ENCODE measurements at regions not wholly inside any gene's neighbourhood (a gene's known extent, or its start where the extent isn't known, plus 50 kb on each side); places are given as distances from the start of the nearest gene placed in this dataset.
A peak's percentile ranks its signal among the peaks of the same experiment; 100 is the strongest.

- H3K4me3 Mint-ChIP-seq: no peak overlapping the region
- no peak overlapping the region for H3K27ac Mint-ChIP-seq
- peaks cover 2% of the 10 kb centered on the region for H3K4me1 Mint-ChIP-seq
Measured at GRCh38 chr12:4084573-4084972, 189.0 kb upstream of the CCND2 start.

GRCh38 chr12:4082809-4083403 lies 190.7 kb upstream of the CCND2 start:
- Mint-ChIP-seq H3K36me3 (ENCODE audit: low read depth) (no peaks in the 10 kb centered on the region), H3K27ac (no peak overlapping the region)
- intact Hi-C loops (cut with micrococcal nuclease): no loop called here

More at GRCh38 chr12:4084573-4084972, 189.0 kb upstream of the CCND2 start:
- intact Hi-C loops (cut with micrococcal nuclease): no loop called here
- peaks cover 5% of the 10 kb centered on the region for H3K27me3 Mint-ChIP-seq
- peaks cover 1% of the 10 kb centered on the region for H3K9me3 Mint-ChIP-seq
- DNase-seq: no peak
- no peaks in the 10 kb centered on the region for H3K36me3 Mint-ChIP-seq (ENCODE audit: low read depth)

GRCh38 chr12:4080213-4080612 lies 193.3 kb upstream of the CCND2 start:
- intact Hi-C loops (cut with micrococcal nuclease): no loop called here
- no peak for DNase-seq
- H3K36me3 Mint-ChIP-seq (ENCODE audit: low read depth): peaks cover 3% of the 10 kb centered on the region

More at GRCh38 chr12:4082809-4083403, 190.7 kb upstream of the CCND2 start:
- H3K9me3 Mint-ChIP-seq: peaks cover 10% of the 10 kb centered on the region
- H3K4me1 Mint-ChIP-seq: peaks cover 2% of the 10 kb centered on the region
- H3K4me3 Mint-ChIP-seq: no peak overlapping the region
- DNase-seq: no peak
- peaks cover 10% of the 10 kb centered on the region for H3K27me3 Mint-ChIP-seq

GRCh38 chr12:4074129-4074528 lies 199.4 kb upstream of the CCND2 start:
- Mint-ChIP-seq H3K4me1 (peaks cover 7% of the 10 kb centered on the region), H3K36me3 (ENCODE audit: low read depth) (peaks cover 3% of the 10 kb centered on the region), H3K27me3 (peaks cover 14% of the 10 kb centered on the region), H3K27ac (no peak overlapping the region), H3K9me3 (peaks cover 19% of the 10 kb centered on the region), H3K4me3 (no peak overlapping the region)
- intact Hi-C loops (cut with micrococcal nuclease): no loop called here
- no peak for DNase-seq

More at GRCh38 chr12:4080213-4080612, 193.3 kb upstream of the CCND2 start:
- H3K4me3 Mint-ChIP-seq: no peak overlapping the region
- no peaks in the 10 kb centered on the region for H3K4me1 Mint-ChIP-seq
- peaks cover 19% of the 10 kb centered on the region for H3K27me3 Mint-ChIP-seq
- H3K9me3 Mint-ChIP-seq: peaks cover 17% of the 10 kb centered on the region
- no peak overlapping the region for H3K27ac Mint-ChIP-seq

GRCh38 chr12:4069670-4070010 lies 196.4 kb upstream of the PARP11 start:
- Mint-ChIP-seq H3K27me3 (peaks cover 10% of the 10 kb centered on the region), H3K36me3 (ENCODE audit: low read depth) (no peaks in the 10 kb centered on the region), H3K9me3 (peaks cover 7% of the 10 kb centered on the region), H3K4me1 (peaks cover 7% of the 10 kb centered on the region), H3K4me3 (no peak overlapping the region), H3K27ac (peak overlapping the region; percentile 14)
- DNase-seq: peak; percentile 49
- intact Hi-C loops (cut with micrococcal nuclease): no loop called here

GRCh38 chr12:4068981-4069669 lies 195.9 kb upstream of the PARP11 start:
- intact Hi-C loops (cut with micrococcal nuclease): no loop called here
- no peak overlapping the region for H3K4me3 Mint-ChIP-seq
- H3K9me3 Mint-ChIP-seq: peaks cover 6% of the 10 kb centered on the region
- peaks cover 7% of the 10 kb centered on the region for H3K4me1 Mint-ChIP-seq
- H3K27me3 Mint-ChIP-seq: peaks cover 9% of the 10 kb centered on the region
- H3K36me3 Mint-ChIP-seq (ENCODE audit: low read depth): no peaks in the 10 kb centered on the region
- peak; percentile 54 for DNase-seq
- no peak overlapping the region for H3K27ac Mint-ChIP-seq

GRCh38 chr12:4064008-4064407 lies 190.8 kb upstream of the PARP11 start:
- no peaks in the 10 kb centered on the region for H3K9me3 Mint-ChIP-seq
- H3K4me1 Mint-ChIP-seq: peaks cover 9% of the 10 kb centered on the region
- H3K27me3 Mint-ChIP-seq: peaks cover 8% of the 10 kb centered on the region
- no peak for DNase-seq
- no peaks in the 10 kb centered on the region for H3K36me3 Mint-ChIP-seq (ENCODE audit: low read depth)
- intact Hi-C loops (cut with micrococcal nuclease): no loop called here
- H3K27ac Mint-ChIP-seq: peak overlapping the region; percentile 39
- H3K4me3 Mint-ChIP-seq: no peak overlapping the region

GRCh38 chr12:4059898-4060568 lies 186.8 kb upstream of the PARP11 start:
- Mint-ChIP-seq H3K27me3 (peaks cover 4% of the 10 kb centered on the region), H3K27ac (no peak overlapping the region), H3K9me3 (no peaks in the 10 kb centered on the region), H3K36me3 (ENCODE audit: low read depth) (no peaks in the 10 kb centered on the region), H3K4me3 (no peak overlapping the region), H3K4me1 (peaks cover 26% of the 10 kb centered on the region)
- DNase-seq: no peak
- intact Hi-C loops (cut with micrococcal nuclease): no loop called here

- Mint-ChIP-seq H3K4me1 (peaks cover 21% of the 10 kb centered on the region), H3K27me3 (peaks cover 4% of the 10 kb centered on the region), H3K27ac (peak overlapping the region; percentile 17), H3K9me3 (no peaks in the 10 kb centered on the region), H3K36me3 (ENCODE audit: low read depth) (no peaks in the 10 kb centered on the region), H3K4me3 (peak overlapping the region; percentile 3)
- intact Hi-C loops (cut with micrococcal nuclease): no loop called here
- DNase-seq: no peak
Measured at GRCh38 chr12:4056910-4057845, 184.0 kb upstream of the PARP11 start.

GRCh38 chr12:4054630-4055029 lies 181.4 kb upstream of the PARP11 start:
- H3K27ac Mint-ChIP-seq: no peak overlapping the region
- H3K9me3 Mint-ChIP-seq: no peaks in the 10 kb centered on the region
- DNase-seq: no peak
- intact Hi-C loops (cut with micrococcal nuclease): no loop called here
- H3K4me3 Mint-ChIP-seq: no peak overlapping the region
- peaks cover 24% of the 10 kb centered on the region for H3K4me1 Mint-ChIP-seq
- H3K36me3 Mint-ChIP-seq (ENCODE audit: low read depth): no peaks in the 10 kb centered on the region
- H3K27me3 Mint-ChIP-seq: peaks cover 4% of the 10 kb centered on the region

- Mint-ChIP-seq H3K27ac (no peak overlapping the region), H3K36me3 (ENCODE audit: low read depth) (no peaks in the 10 kb centered on the region), H3K27me3 (peaks cover 7% of the 10 kb centered on the region), H3K4me1 (peaks cover 16% of the 10 kb centered on the region), H3K4me3 (no peak overlapping the region), H3K9me3 (no peaks in the 10 kb centered on the region)
- DNase-seq: no peak
- intact Hi-C loops (cut with micrococcal nuclease): no loop called here
Measured at GRCh38 chr12:4052691-4053090, 179.5 kb upstream of the PARP11 start.

GRCh38 chr12:4051596-4051995 lies 178.4 kb upstream of the PARP11 start:
- DNase-seq: no peak
- intact Hi-C loops (cut with micrococcal nuclease): no loop called here
- Mint-ChIP-seq H3K9me3 (no peaks in the 10 kb centered on the region), H3K4me1 (peaks cover 8% of the 10 kb centered on the region), H3K27ac (no peak overlapping the region), H3K27me3 (peaks cover 12% of the 10 kb centered on the region), H3K4me3 (no peak overlapping the region), H3K36me3 (ENCODE audit: low read depth) (no peaks in the 10 kb centered on the region)

- intact Hi-C loops (cut with micrococcal nuclease): no loop called here
- H3K27me3 Mint-ChIP-seq: peaks cover 14% of the 10 kb centered on the region
- no peaks in the 10 kb centered on the region for H3K9me3 Mint-ChIP-seq
- H3K36me3 Mint-ChIP-seq (ENCODE audit: low read depth): no peaks in the 10 kb centered on the region
- DNase-seq: no peak
- H3K4me1 Mint-ChIP-seq: peaks cover 6% of the 10 kb centered on the region
- H3K4me3 Mint-ChIP-seq: no peak overlapping the region
- H3K27ac Mint-ChIP-seq: no peak overlapping the region
Measured at GRCh38 chr12:4050340-4050739, 177.1 kb upstream of the PARP11 start.
